ENCODE measurements at regions not wholly inside any gene's neighbourhood (a gene's known extent, or its start where the extent isn't known, plus 50 kb on each side); places are given as distances from the start of the nearest gene placed in this dataset.
A peak's percentile ranks its signal among the peaks of the same experiment; 100 is the strongest.

- Histone ChIP-seq H3K4me3 (no peak overlapping the region), H3K36me3 (no peaks in the 10 kb centered on the region), H3K27me3 (no peaks in the 10 kb centered on the region), H3K4me1 (no peaks in the 10 kb centered on the region), H3K9me3 (no peaks in the 10 kb centered on the region), H3K27ac (no peak overlapping the region)
- TF ChIP-seq POLR2A (IDR thresholded peaks at IDR 0.05) = no peak
- TF ChIP-seq, protein P1, sequence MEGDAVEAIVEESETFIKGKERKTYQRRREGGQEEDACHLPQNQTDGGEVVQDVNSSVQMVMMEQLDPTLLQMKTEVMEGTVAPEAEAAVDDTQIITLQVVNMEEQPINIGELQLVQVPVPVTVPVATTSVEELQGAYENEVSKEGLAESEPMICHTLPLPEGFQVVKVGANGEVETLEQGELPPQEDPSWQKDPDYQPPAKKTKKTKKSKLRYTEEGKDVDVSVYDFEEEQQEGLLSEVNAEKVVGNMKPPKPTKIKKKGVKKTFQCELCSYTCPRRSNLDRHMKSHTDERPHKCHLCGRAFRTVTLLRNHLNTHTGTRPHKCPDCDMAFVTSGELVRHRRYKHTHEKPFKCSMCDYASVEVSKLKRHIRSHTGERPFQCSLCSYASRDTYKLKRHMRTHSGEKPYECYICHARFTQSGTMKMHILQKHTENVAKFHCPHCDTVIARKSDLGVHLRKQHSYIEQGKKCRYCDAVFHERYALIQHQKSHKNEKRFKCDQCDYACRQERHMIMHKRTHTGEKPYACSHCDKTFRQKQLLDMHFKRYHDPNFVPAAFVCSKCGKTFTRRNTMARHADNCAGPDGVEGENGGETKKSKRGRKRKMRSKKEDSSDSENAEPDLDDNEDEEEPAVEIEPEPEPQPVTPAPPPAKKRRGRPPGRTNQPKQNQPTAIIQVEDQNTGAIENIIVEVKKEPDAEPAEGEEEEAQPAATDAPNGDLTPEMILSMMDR (IDR thresholded peaks at IDR 0.05) = no peak
- no peak for DNase-seq
These were observed 53.1 kb upstream of the VSX1 start for GRCh38 chr20:25135031-25135430.

GRCh38 chr20:25136056-25136455 lies 54.1 kb upstream of the VSX1 start:
- H3K27me3 ChIP-seq = no peaks in the 10 kb centered on the region
- no peak overlapping the region for H3K4me3 ChIP-seq
- H3K9me3 ChIP-seq = no peaks in the 10 kb centered on the region
- H3K36me3 ChIP-seq = no peaks in the 10 kb centered on the region
- no peaks in the 10 kb centered on the region for H3K4me1 ChIP-seq
- TF ChIP-seq, protein P1 (IDR thresholded peaks at IDR 0.05) = no peak
- TF ChIP-seq POLR2A (IDR thresholded peaks at IDR 0.05) = no peak
- no peak for DNase-seq
- no peak overlapping the region for H3K27ac ChIP-seq

DNA sequence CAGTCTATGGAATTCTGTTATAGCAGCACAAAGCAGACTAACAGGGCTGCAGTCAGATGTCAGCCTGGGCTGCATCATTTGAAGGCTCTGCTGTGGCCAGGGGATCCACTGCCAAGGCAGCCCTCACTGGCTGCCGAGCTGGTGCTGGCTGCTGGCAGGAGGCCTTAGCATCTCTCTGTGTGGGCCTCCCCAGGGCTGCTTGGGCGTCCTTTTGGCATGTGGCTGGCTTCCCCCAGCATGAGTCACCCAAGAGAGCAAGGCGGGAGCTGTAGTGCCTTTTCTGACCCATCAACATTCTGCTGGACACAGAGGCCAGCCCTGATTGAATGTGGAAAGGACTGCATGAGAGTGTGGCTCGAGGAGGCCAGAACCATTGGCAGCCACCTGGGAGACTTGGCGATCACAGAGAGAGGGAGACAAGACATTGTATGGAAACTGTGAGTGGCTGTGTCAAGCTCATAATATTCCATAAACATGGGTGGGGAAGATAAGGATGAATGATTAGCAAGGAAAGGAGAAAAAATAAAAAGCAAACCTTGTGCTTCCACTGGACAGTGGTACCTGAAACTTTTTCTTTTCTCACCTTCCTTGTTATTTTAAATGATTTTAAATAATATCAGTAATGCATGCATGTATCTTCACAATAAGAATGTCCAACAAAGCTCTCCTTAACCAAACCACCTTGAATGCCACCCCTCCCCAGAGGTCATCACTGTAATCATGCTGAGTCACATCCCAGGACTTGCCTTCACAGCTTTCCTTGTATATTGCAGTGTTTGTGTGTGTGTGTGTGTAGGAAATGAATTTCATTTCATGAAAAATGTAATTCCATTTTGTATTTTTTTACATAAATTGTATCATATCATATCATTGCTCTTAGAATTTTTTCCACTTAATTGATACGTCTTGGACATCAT lies 55.0 kb upstream of the VSX1 start:
- no peaks in the 10 kb centered on the region for H3K9me3 ChIP-seq
- no peak overlapping the region for H3K4me3 ChIP-seq
- no peak for DNase-seq
- TF ChIP-seq, protein P1 (IDR thresholded peaks at IDR 0.05) = no peak
- no peak for TF ChIP-seq POLR2A (IDR thresholded peaks at IDR 0.05)
- no peaks in the 10 kb centered on the region for H3K4me1 ChIP-seq
- no peak overlapping the region for H3K27ac ChIP-seq
- no peaks in the 10 kb centered on the region for H3K27me3 ChIP-seq
- H3K36me3 ChIP-seq = no peaks in the 10 kb centered on the region

DNA sequence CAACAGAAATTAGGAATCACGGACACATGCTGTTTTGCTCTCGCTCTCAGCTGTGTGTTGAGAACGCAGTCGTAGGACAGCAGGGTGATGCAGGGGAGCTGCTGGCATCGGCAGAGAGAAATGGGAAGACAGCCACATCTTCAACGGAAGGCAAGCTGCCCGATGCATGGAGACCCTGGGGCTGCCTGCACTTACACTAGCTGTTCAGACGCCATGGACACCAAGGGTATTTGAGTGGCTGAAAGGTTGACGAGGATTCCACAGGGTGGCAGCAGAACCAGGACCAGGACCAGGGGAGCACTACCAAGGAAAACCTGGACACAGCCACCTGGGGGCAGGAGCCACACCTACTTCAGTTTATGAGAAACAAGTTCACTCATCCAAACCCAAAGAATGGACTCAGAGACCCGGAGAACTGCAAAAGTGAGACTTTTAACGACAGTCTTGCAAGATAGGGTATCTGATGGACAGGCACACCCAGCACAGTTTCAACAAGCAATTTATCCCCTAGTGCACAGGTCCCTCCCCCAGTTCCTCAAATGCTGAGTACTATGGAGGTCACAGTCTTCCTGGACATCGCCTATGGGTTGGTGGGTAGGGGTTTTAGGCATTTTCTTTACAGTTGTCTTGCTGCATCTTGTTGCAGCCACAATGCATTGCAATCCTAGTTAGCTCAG lies 56.3 kb upstream of the ENTPD6 start:
- no peaks in the 10 kb centered on the region for H3K4me1 ChIP-seq
- DNase-seq = no peak
- no peak overlapping the region for H3K27ac ChIP-seq
- no peaks in the 10 kb centered on the region for H3K9me3 ChIP-seq
- H3K4me3 ChIP-seq = no peak overlapping the region
- H3K27me3 ChIP-seq = no peaks in the 10 kb centered on the region
- TF ChIP-seq POLR2A (IDR thresholded peaks at IDR 0.05) = no peak
- TF ChIP-seq, protein P1 (IDR thresholded peaks at IDR 0.05) = peak in 2 of 6 experiments; percentile 8 to 12
- no peaks in the 10 kb centered on the region for H3K36me3 ChIP-seq

GRCh38 chr20:25140968-25141367 lies 54.5 kb upstream of the ENTPD6 start:
- TF ChIP-seq POLR2A (IDR thresholded peaks at IDR 0.05) = no peak
- TF ChIP-seq, protein P1 (IDR thresholded peaks at IDR 0.05) = no peak
- Histone ChIP-seq H3K27ac (no peak overlapping the region), H3K27me3 (no peaks in the 10 kb centered on the region), H3K36me3 (no peaks in the 10 kb centered on the region), H3K9me3 (no peaks in the 10 kb centered on the region), H3K4me3 (no peak overlapping the region), H3K4me1 (no peaks in the 10 kb centered on the region)
- no peak for DNase-seq
